Activated naive CD4-positive, alpha-beta T cell treated with anti-CD3 and anti-CD28 coated beads, Interleukin-2, amount 10 ng/mL, durations not matched to agents 7 days and 5 days (primary cell): ENCODE measurements at regions not wholly inside any gene's neighbourhood (a gene's known extent, or its start where the extent isn't known, plus 50 kb on each side); places are given as distances from the start of the nearest gene placed in this dataset.
"Not testable (repeated sequence)": the region's sequence is repeated elsewhere in the genome, so short reads cannot be mapped to it uniquely, and the experiment has no call there.

Experiments
- CTCF ChIA-PET: fragments of 350-600 bp; sonication (Branson Sonifier 250); formaldehyde crosslinking; loops from one replicate; lab custom pipeline; 2021; ENCODE audit warnings: antibody characterized with exemption; lab: Charles Lee
- DNase-seq: peaks from one replicate; pipeline ENCODE4 v3.0.0-alpha.2; 2020
- H3K27ac Mint-ChIP-seq: one replicate; pipeline ENCODE4 v1.8.0; 2021; ENCODE audit warnings: mild to moderate bottlenecking, moderate library complexity, mixed read lengths
- H3K27me3 Mint-ChIP-seq: one replicate; pipeline ENCODE4 v1.8.0; 2021; ENCODE audit warnings: mild to moderate bottlenecking, mixed read lengths
- H3K36me3 Mint-ChIP-seq: one replicate; pipeline ENCODE4 v1.8.0; 2021; ENCODE audit warnings: mixed read lengths
- H3K4me1 Mint-ChIP-seq: one replicate; pipeline ENCODE4 v1.8.0; 2021; ENCODE audit warnings: mixed read lengths
- H3K4me3 Mint-ChIP-seq: one replicate; pipeline ENCODE4 v1.8.0; 2021; ENCODE audit warnings: mild to moderate bottlenecking, moderate library complexity, mixed read lengths
- H3K9me3 Mint-ChIP-seq: one replicate; pipeline ENCODE4 v1.8.0; 2021; ENCODE audit warnings: mixed read lengths

DNA sequence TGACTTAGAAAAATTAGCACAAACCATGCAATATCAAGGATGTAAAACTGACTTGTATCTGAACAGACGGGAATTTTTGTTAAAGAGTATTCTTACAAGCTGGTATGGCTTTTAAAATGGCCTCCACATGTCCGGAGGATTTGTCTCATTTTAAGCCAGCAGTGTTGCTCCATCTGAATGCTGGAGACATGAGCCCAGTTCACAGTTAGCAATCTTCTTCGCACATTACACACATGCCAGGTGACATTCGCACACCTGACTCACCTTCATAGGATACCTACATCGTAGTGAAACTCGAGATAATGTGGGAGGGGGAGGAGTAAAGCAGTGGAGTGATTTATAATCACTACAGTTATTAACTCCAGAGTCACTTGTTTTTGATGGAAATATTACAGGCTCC is 231.8 kb upstream of the RBBP8 start:
- Mint-ChIP-seq H3K9me3 (no peaks in the 10 kb centered on the region), H3K27me3 (peaks cover 3% of the 10 kb centered on the region), H3K27ac (no peak overlapping the region), H3K4me1 (no peaks in the 10 kb centered on the region), H3K4me3 (no peak overlapping the region), H3K36me3 (no peaks in the 10 kb centered on the region)
- CTCF ChIA-PET, result no interaction called here
- DNase-seq, result no peak

GRCh38 chr18:22701795-22702194 is 231.3 kb upstream of the RBBP8 start:
- Mint-ChIP-seq H3K36me3 (no peaks in the 10 kb centered on the region), H3K4me1 (no peaks in the 10 kb centered on the region), H3K27ac (no peak overlapping the region), H3K4me3 (no peak overlapping the region), H3K9me3 (no peaks in the 10 kb centered on the region), H3K27me3 (peaks cover 2% of the 10 kb centered on the region)
- DNase-seq, result no peak
- CTCF ChIA-PET, result no interaction called here

GRCh38 chr18:22702806-22703205 is 230.3 kb upstream of the RBBP8 start:
- Mint-ChIP-seq H3K27me3 (no peaks in the 10 kb centered on the region), H3K9me3 (no peaks in the 10 kb centered on the region), H3K36me3 (no peaks in the 10 kb centered on the region), H3K4me1 (no peaks in the 10 kb centered on the region), H3K27ac (no peak overlapping the region), H3K4me3 (no peak overlapping the region)
- no peak for DNase-seq
- CTCF ChIA-PET, result no interaction called here

GRCh38 chr18:22703883-22704585 is 229.1 kb upstream of the RBBP8 start:
- Mint-ChIP-seq H3K9me3 (no peaks in the 10 kb centered on the region), H3K4me1 (no peaks in the 10 kb centered on the region), H3K27me3 (no peaks in the 10 kb centered on the region), H3K27ac (no peak overlapping the region), H3K4me3 (no peak overlapping the region), H3K36me3 (no peaks in the 10 kb centered on the region)
- CTCF ChIA-PET, result interaction anchor here (0.6 to 0.7 kb wide), 2 partner anchors 34 to 612 kb away, joined by 3 read pairs; no protein-coding TSS in a partner anchor
- no peak for DNase-seq

- Mint-ChIP-seq H3K36me3 (no peaks in the 10 kb centered on the region), H3K27ac (no peak overlapping the region), H3K4me1 (peaks cover 3% of the 10 kb centered on the region), H3K27me3 (no peaks in the 10 kb centered on the region), H3K9me3 (no peaks in the 10 kb centered on the region), H3K4me3 (no peak overlapping the region)
- CTCF ChIA-PET, result interaction anchor here (0.9 to 1.1 kb wide), 2 partner anchors 15 to 61 kb away, joined by 3 to 4 read pairs; no protein-coding TSS in a partner anchor
- no peak for DNase-seq
Measured at GRCh38 chr18:22704586-22704918, 228.6 kb upstream of the RBBP8 start.

DNA sequence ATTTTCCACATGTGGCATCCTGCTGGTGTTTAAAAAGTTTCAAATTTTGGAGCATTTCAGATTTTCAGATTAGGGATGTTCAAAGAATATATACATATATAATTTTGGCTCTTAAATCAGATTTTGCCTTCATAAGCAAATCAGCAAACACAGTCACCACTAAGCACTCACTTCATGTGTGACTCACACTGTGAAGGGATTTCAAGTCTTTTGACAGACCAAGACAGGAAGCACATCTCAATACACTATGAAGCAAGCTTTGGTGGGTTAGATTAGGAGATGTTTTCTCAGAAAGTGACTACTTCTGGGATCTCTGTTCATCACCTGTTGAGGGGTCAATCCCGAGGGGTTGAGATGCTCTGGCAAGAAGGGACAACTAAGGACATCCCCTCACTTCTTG is 227.8 kb upstream of the RBBP8 start:
- no peak overlapping the region for H3K27ac Mint-ChIP-seq
- peaks cover 3% of the 10 kb centered on the region for H3K4me1 Mint-ChIP-seq
- H3K36me3 Mint-ChIP-seq, result no peaks in the 10 kb centered on the region
- no peak overlapping the region for H3K4me3 Mint-ChIP-seq
- H3K27me3 Mint-ChIP-seq, result no peaks in the 10 kb centered on the region
- no peak for DNase-seq
- no peaks in the 10 kb centered on the region for H3K9me3 Mint-ChIP-seq
- CTCF ChIA-PET, result interaction anchor here (0.9 to 1.1 kb wide), 2 partner anchors 16 to 60 kb away, joined by 3 to 4 read pairs; no protein-coding TSS in a partner anchor

DNA sequence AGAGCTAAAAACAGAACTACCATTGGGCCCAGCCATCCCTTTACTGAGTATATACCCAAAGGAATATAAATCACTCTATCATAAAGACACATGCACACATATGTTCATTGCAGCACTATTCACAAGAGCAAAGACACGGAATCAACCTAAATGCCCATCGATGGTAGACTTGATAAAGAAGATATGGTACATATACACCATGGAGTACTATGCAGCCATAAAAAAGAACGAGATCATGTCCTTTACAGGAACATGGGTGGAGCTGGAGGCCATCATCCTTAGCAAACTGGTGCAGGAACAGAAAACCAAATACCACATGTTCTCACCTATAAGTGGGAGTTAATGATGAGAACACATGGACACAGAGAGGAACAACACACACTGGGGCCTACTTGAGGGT is 227.1 kb upstream of the RBBP8 start:
- H3K4me3 Mint-ChIP-seq, CTCF ChIA-PET, H3K27ac Mint-ChIP-seq: not testable (repeated sequence)

GRCh38 chr18:22709288-22710060 is 223.7 kb upstream of the RBBP8 start:
- no peak overlapping the region for H3K27ac Mint-ChIP-seq
- H3K4me3 Mint-ChIP-seq, result no peak overlapping the region
- CTCF ChIA-PET, result no interaction called here
- DNase-seq, result no peak
- no peaks in the 10 kb centered on the region for H3K36me3 Mint-ChIP-seq
- H3K27me3 Mint-ChIP-seq, result peaks cover 4% of the 10 kb centered on the region
- no peaks in the 10 kb centered on the region for H3K9me3 Mint-ChIP-seq
- H3K4me1 Mint-ChIP-seq, result peaks cover 3% of the 10 kb centered on the region

More for the DNA sequence above, 227.1 kb upstream of the RBBP8 start:
- not testable (repeated sequence) for H3K27me3 Mint-ChIP-seq, H3K9me3 Mint-ChIP-seq, H3K36me3 Mint-ChIP-seq, H3K4me1 Mint-ChIP-seq, DNase-seq

DNA sequence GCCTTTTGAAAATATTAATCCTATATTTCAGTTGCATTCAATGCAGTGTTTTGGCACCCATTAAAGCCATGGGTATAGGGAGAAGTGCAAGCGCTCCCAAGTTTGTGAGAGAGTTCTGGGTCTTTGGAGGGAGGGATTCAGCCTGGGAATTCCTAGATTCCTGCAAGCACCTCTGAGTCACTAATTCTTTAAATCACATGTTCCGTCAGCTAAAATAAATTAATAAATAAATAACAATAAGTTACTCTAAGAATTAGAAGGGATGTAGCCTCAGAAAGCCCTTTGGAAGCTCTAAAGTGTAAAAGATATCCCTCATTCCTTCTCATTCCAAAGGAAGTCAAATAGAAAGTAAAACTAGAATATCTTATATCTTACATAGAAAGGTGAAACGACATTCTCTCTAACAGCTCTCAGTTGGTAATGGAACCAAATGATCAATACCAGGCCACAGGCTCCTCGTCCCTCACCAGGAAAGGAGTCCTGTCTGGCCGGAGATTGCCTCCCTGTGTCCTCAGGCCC is 222.4 kb upstream of the RBBP8 start:
- no peak for DNase-seq
- Mint-ChIP-seq H3K27ac (no peak overlapping the region), H3K4me1 (peaks cover 3% of the 10 kb centered on the region), H3K27me3 (peaks cover 4% of the 10 kb centered on the region), H3K9me3 (no peaks in the 10 kb centered on the region), H3K4me3 (no peak overlapping the region), H3K36me3 (no peaks in the 10 kb centered on the region)
- CTCF ChIA-PET, result no interaction called here

GRCh38 chr18:22711192-22711685 is 221.9 kb upstream of the RBBP8 start:
- no peak for DNase-seq
- CTCF ChIA-PET, result no interaction called here
- Mint-ChIP-seq H3K36me3 (no peaks in the 10 kb centered on the region), H3K4me3 (no peak overlapping the region), H3K27me3 (peaks cover 4% of the 10 kb centered on the region), H3K9me3 (no peaks in the 10 kb centered on the region), H3K27ac (no peak overlapping the region), H3K4me1 (peaks cover 3% of the 10 kb centered on the region)

- CTCF ChIA-PET, result interaction anchor here (1.3 kb wide), 1 partner anchor 21 kb away, joined by 4 read pairs; no protein-coding TSS in a partner anchor
- Mint-ChIP-seq H3K36me3 (no peaks in the 10 kb centered on the region), H3K4me1 (peaks cover 3% of the 10 kb centered on the region), H3K27ac (no peak overlapping the region), H3K4me3 (no peak overlapping the region), H3K27me3 (peaks cover 4% of the 10 kb centered on the region), H3K9me3 (no peaks in the 10 kb centered on the region)
- DNase-seq, result no peak
Measured at GRCh38 chr18:22713511-22713910, 219.6 kb upstream of the RBBP8 start.

DNA sequence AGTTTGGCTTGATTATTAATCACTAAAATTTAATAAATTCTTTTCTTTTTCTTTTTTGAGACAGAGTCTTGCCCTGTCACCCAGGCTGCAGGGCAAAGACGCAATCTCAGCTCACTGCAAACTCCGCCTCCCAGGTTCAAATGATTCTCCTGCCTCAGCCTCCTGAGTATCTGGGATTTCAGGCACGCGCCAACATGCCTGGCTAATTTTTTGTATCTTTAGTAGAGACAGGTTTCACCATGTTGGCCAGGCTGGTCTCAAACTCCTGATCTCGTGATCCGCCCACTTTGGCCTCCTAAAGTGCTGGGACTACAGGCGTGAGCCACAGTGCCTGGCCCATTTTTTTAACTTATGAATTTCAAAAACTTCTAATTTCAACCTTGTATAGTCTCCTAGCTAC is 215.6 kb upstream of the RBBP8 start:
- H3K36me3 Mint-ChIP-seq, H3K9me3 Mint-ChIP-seq, H3K27me3 Mint-ChIP-seq, H3K4me1 Mint-ChIP-seq, DNase-seq, H3K4me3 Mint-ChIP-seq, H3K27ac Mint-ChIP-seq, CTCF ChIA-PET: not testable (repeated sequence)

DNA sequence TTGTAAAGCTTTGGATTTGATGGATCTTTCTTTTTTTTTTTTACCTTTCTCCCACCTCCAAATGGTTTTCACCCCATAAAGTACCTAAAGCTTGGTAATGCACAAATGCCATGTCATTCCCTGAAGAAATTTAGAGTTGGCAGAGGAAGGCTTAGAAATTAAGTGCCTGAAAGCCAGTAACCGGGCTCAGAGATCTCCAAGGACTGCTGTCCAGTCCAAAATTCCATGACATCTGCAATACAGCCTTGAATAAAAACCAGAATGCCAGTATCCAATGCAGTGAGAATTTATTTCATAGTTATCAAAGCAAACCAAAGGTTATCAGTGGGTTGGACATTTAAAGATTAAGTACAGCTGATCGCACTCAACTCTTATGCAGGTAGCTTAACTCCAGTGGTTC is 209.9 kb upstream of the RBBP8 start:
- H3K9me3 Mint-ChIP-seq, result peaks cover 2% of the 10 kb centered on the region
- CTCF ChIA-PET, result no interaction called here
- H3K4me1 Mint-ChIP-seq, result no peaks in the 10 kb centered on the region
- no peaks in the 10 kb centered on the region for H3K36me3 Mint-ChIP-seq
- no peak overlapping the region for H3K4me3 Mint-ChIP-seq
- H3K27ac Mint-ChIP-seq, result no peak overlapping the region
- DNase-seq, result no peak
- H3K27me3 Mint-ChIP-seq, result peaks cover under 1% of the 10 kb centered on the region

DNA sequence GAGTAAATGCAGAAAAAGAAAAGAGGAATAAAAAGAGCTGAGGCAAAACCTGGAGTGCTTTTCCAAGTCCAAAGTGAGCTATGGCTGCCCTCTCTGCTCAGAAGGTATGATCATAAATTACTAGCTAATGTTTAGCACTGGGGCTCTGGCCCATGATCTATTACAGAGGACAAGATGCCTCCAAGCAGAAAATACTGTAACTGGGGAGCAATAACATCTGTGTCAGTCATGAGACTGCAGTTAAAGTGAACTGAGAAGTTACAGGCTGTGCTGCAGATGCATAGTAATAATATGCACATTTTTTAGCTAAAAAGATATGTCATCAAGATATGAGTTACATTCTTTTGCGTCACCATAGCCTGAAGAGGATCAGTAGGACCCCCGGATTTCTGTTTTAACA is 209.4 kb upstream of the RBBP8 start:
- no peak for DNase-seq
- Mint-ChIP-seq H3K36me3 (no peaks in the 10 kb centered on the region), H3K27me3 (peaks cover 4% of the 10 kb centered on the region), H3K4me1 (no peaks in the 10 kb centered on the region), H3K9me3 (peaks cover 2% of the 10 kb centered on the region), H3K4me3 (no peak overlapping the region), H3K27ac (no peak overlapping the region)
- CTCF ChIA-PET, result no interaction called here
